MCF 10A (cell line): ENCODE measurements at regions not wholly inside any gene's neighbourhood (a gene's known extent, or its start where the extent isn't known, plus 50 kb on each side); places are given as distances from the start of the nearest gene placed in this dataset.

Experiments
- BruUV-seq: library from RNA; stranded (reverse); fragments of 400-500 nt; replicated peaks from 2 replicates; lab custom pipeline; 2021; lab: Mats Ljungman, UMichigan
- CTCF ChIA-PET: fragments of 300-600 bp; sonication (Branson Sonifier 250); formaldehyde crosslinking; extraction: SDS; loops from one replicate; lab custom pipeline; 2021; ENCODE audit warnings: antibody characterized with exemption, inconsistent platforms; lab: Yijun Ruan, JAX
- POLR2A ChIA-PET: fragments of 300-600, 350-650 bp; sonication (Branson Sonifier 250); formaldehyde crosslinking; extraction: SDS; loops from one replicate; lab custom pipeline; 2020; ENCODE audit warnings: antibody characterized with exemption, inconsistent platforms; lab: Yijun Ruan, JAX
- DNase-seq: peaks from one replicate; pipeline ENCODE4 v3.0.0-alpha.2; 2018; ENCODE audit not compliant: unreplicated experiment
- H3K27ac Mint-ChIP-seq: one replicate; pipeline ENCODE4 v1.8.0; 2022; ENCODE audit warnings: mild to moderate bottlenecking, low read depth, mixed read lengths; ENCODE audit not compliant: unreplicated experiment
- H3K27me3 Mint-ChIP-seq: one replicate; pipeline ENCODE4 v1.8.0; 2022; ENCODE audit warnings: mixed read lengths; ENCODE audit not compliant: insufficient read depth, unreplicated experiment
- H3K36me3 Mint-ChIP-seq: one replicate; pipeline ENCODE4 v1.8.0; 2022; ENCODE audit warnings: mild to moderate bottlenecking, moderate library complexity, mixed read lengths; ENCODE audit not compliant: insufficient read depth, unreplicated experiment
- H3K4me1 Mint-ChIP-seq: one replicate; pipeline ENCODE4 v1.8.0; 2022; ENCODE audit warnings: mixed read lengths; ENCODE audit not compliant: insufficient read depth, unreplicated experiment
- H3K4me3 Mint-ChIP-seq: one replicate; pipeline ENCODE4 v1.8.0; 2022; ENCODE audit warnings: mild to moderate bottlenecking, moderate library complexity, mixed read lengths; ENCODE audit not compliant: unreplicated experiment
- H3K9me3 Mint-ChIP-seq: one replicate; pipeline ENCODE4 v1.8.0; 2022; ENCODE audit warnings: mixed read lengths; ENCODE audit not compliant: unreplicated experiment
- CTCF ChIP-seq: fragments of 200-600 bp; IDR thresholded peaks from one replicate; pipeline ENCODE4 v1.8.0; 2022; ENCODE audit warnings: antibody characterized with exemption, mild to moderate bottlenecking; ENCODE audit not compliant: unreplicated experiment
- intact Hi-C: fragments of 100-400 bp; cut with micrococcal nuclease; formaldehyde crosslinking; loops from 2 replicates; pipeline ENCODE4 v1.14.1; 2022

DNA sequence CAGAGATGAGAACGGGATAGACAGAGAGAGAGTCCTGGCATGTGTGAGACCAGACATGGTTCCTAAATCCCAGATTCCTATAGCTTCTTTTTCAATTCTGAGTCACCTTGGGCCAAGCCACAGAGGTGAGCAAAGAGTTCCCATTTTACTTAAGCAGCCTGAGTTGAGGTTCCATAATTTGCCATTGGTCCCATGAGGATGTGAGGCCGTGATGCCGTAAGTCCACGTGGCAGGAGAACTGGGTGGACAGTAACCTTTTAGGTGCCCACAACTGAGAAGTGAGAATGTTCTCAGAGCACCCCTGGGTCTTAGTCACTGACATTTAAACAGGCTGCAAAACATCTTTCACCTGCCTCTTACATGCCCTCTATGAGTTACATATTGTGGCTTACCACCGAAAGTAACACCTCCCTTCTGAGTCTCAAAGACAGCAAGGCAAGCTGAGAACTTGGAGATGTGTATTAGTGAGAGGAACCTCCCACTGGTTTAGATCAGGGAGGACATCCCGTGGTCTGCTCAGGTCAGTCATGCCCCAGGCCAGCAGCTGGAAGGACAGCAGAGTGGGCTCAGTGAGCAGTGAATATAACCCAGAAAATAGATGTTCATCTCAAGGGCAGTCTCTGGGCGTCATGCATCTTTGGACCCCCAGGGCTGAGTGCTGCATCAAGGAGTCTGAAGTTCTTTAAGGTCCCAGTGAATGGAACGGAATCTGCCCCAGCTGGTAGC, 127.9 kb upstream of the LGALSL start:
- no peak for TF ChIP-seq CTCF
- no peak for DNase-seq
- Mint-ChIP-seq H3K27ac (no peak overlapping the region), H3K9me3 (no peaks in the 10 kb centered on the region), H3K4me1 (peaks cover 6% of the 10 kb centered on the region), H3K4me3 (no peak overlapping the region), H3K27me3 (peaks cover 21% of the 10 kb centered on the region), H3K36me3 (no peaks in the 10 kb centered on the region)
- POLR2A ChIA-PET = interaction anchor here (0.7 kb wide), 1 partner anchor 339 kb away, joined by 3 read pairs; no protein-coding TSS in a partner anchor
- intact Hi-C loops = no loop called here
- no TSS peak for BruUV-seq
- CTCF ChIA-PET = interaction anchor here (0.6 to 8.5 kb wide), 5 partner anchors 14 to 552 kb away, joined by 3 to 257 read pairs (median 3); no protein-coding TSS in a partner anchor

GRCh38 chr2:64326578-64327050, 127.3 kb upstream of the LGALSL start:
- H3K27me3 Mint-ChIP-seq = peaks cover 20% of the 10 kb centered on the region
- no peak overlapping the region for H3K27ac Mint-ChIP-seq
- peaks cover 6% of the 10 kb centered on the region for H3K4me1 Mint-ChIP-seq
- BruUV-seq = no TSS peak
- H3K4me3 Mint-ChIP-seq = no peak overlapping the region
- CTCF ChIA-PET = interaction anchor here (0.6 to 8.5 kb wide), 4 partner anchors 137 to 551 kb away, joined by 3 to 257 read pairs (median 3); no protein-coding TSS in a partner anchor
- no peaks in the 10 kb centered on the region for H3K36me3 Mint-ChIP-seq
- no peak for TF ChIP-seq CTCF
- no peak for DNase-seq
- POLR2A ChIA-PET = no interaction called here
- no peaks in the 10 kb centered on the region for H3K9me3 Mint-ChIP-seq
- intact Hi-C loops = no loop called here

- no peaks in the 10 kb centered on the region for H3K36me3 Mint-ChIP-seq
- H3K4me3 Mint-ChIP-seq = no peak overlapping the region
- no peaks in the 10 kb centered on the region for H3K9me3 Mint-ChIP-seq
- ChIA-PET POLR2A (no interaction called here), CTCF (interaction anchor here (0.7 to 8.5 kb wide), 6 partner anchors 9 to 278 kb away, joined by 3 to 257 read pairs (median 4); no protein-coding TSS in a partner anchor)
- no TSS peak for BruUV-seq
- no peak overlapping the region for H3K27ac Mint-ChIP-seq
- intact Hi-C loops = no loop called here
- peaks cover 15% of the 10 kb centered on the region for H3K27me3 Mint-ChIP-seq
- no peak for TF ChIP-seq CTCF
- DNase-seq = no peak
- H3K4me1 Mint-ChIP-seq = peaks cover 6% of the 10 kb centered on the region
Measured at GRCh38 chr2:64327129-64327509, 126.8 kb upstream of the LGALSL start.
